Esophagus (tissue), 2 donors: ENCODE measurements at regions not wholly inside any gene's neighbourhood (a gene's known extent, or its start where the extent isn't known, plus 50 kb on each side); places are given as distances from the start of the nearest gene placed in this dataset.

Experiments
- H3K27ac ChIP-seq, 2 donors: one replicate each; pipeline ENCODE4 v1.5.1; 2013; ENCODE audit warnings: low read depth in 2 of 2, mild to moderate bottlenecking in 2 of 2, inconsistent platforms in 1 of 2, low read length in 1 of 2, moderate library complexity in 1 of 2
- H3K27me3 ChIP-seq, 2 donors: one replicate each; pipeline ENCODE4 v1.6.1; 2013; ENCODE audit warnings: low read length in 2 of 2, control low read depth in 1 of 2, mild to moderate bottlenecking in 1 of 2; ENCODE audit not compliant: insufficient read depth in 2 of 2, control insufficient read depth in 1 of 2
- H3K36me3 ChIP-seq, 2 donors: one replicate each; pipeline ENCODE4 v1.6.1; 2013; ENCODE audit warnings: low read length in 1 of 2; ENCODE audit not compliant: control insufficient read depth in 2 of 2, insufficient read depth in 2 of 2
- H3K4me1 ChIP-seq, 2 donors: one replicate each; pipeline ENCODE4 v1.6.1; 2013; ENCODE audit warnings: low read length in 1 of 2; ENCODE audit not compliant: control insufficient read depth in 2 of 2, insufficient read depth in 2 of 2
- H3K4me3 ChIP-seq, 2 donors: one replicate each; pipeline ENCODE4 v1.5.1; 2013; ENCODE audit warnings: low read length in 2 of 2, mild to moderate bottlenecking in 2 of 2, low read depth in 1 of 2, moderate library complexity in 1 of 2
- H3K9me3 ChIP-seq, 2 donors: one replicate each; pipeline ENCODE4 v1.6.1; 2013; ENCODE audit warnings: mild to moderate bottlenecking in 2 of 2, low read depth in 1 of 2, low read length in 1 of 2, moderate library complexity in 1 of 2; ENCODE audit not compliant: control insufficient read depth in 2 of 2, insufficient read depth in 1 of 2
- WGBS, 2 donors: extraction: QIAGEN DNeasy Blood & Tissue Kit; methylation state at CpG; one replicate each; pipeline ENCODE4 v1.1.7; 2013; 5-methylcytosine and 5-hydroxymethylcytosine counted together
- donor health status: healthy with polysubstance abuse.
- donor health status: Bipolar disorder and iron deficiency.

GRCh38 chr11:119550053-119550752 is 127.2 kb upstream of the THY1 start:
- 37 to 42% methylated on average over 2 of the region's 2 CpGs for WGBS, 2 donors

GRCh38 chr11:119547511-119547910 is 124.5 kb upstream of the THY1 start:
- Histone ChIP-seq H3K27me3 (no peaks in the 10 kb centered on the region), H3K9me3 (no peaks in the 10 kb centered on the region), H3K27ac (no peak overlapping the region), H3K4me3 (no peak overlapping the region), H3K4me1 (no peaks in the 10 kb centered on the region), H3K36me3 (no peaks in the 10 kb centered on the region)
- WGBS, 2 donors, result 78 to 94% methylated on average over 5 of the region's 5 CpGs

More at GRCh38 chr11:119550053-119550752, 127.2 kb upstream of the THY1 start:
- H3K4me3 ChIP-seq, result no peak overlapping the region
- no peaks in the 10 kb centered on the region for H3K36me3 ChIP-seq
- peak overlapping the region; percentile 49 to 54 for H3K27ac ChIP-seq
- H3K27me3 ChIP-seq, result no peaks in the 10 kb centered on the region
- H3K4me1 ChIP-seq, result no peaks in the 10 kb centered on the region
- H3K9me3 ChIP-seq, result no peaks in the 10 kb centered on the region

DNA sequence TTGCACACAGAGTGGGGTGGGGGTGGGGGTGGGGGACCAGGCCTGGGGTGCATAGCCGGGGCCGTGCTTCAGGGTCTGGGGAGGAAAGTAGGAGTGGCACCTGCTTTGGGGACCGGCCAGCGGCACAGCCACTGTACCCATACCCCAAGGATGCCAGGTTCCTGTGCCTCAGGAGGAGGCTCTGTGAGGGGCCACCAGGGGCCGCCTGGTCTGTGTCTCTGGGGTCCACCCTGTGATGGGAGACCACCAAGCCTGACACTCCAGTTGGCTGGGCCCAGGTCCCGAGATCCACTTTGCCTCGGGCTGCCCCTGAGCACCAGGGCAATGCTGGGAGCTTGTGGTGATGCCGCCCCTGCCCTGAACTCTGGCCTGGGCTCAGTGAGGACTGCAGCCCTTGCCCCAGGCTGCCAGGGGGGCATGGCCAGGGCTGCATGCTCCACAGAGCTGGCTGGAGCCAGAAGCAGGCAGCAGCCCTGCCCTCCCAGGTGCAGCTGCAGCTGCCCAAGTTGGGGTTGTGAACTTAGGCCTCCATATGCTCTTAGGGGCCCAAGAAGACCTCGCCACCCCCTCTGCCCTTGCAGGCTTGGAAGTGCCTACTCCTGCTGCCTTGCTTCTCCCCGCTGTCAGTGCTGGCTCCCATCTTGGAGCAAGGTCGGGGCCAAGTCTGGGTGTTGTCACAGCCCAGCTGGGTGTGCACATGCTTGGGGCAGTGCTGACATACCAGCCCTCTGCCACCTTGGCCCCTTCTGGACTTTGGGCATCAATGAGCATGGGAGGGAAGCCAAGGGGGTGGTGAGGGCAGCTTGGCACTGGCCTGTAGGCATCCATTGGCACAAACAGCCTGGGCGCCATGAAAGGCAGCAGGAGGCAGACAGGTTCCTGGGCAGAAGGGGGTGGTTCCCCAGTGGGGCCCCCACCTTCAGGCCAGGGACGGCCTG is 123.3 kb upstream of the THY1 start:
- Histone ChIP-seq H3K4me1 (no peaks in the 10 kb centered on the region), H3K9me3 (no peaks in the 10 kb centered on the region), H3K4me3 (no peak overlapping the region), H3K27me3 (no peaks in the 10 kb centered on the region), H3K27ac (no peak overlapping the region), H3K36me3 (no peaks in the 10 kb centered on the region)
- WGBS, 2 donors, result 86 to 92% methylated on average over 13 of the region's 13 CpGs

DNA sequence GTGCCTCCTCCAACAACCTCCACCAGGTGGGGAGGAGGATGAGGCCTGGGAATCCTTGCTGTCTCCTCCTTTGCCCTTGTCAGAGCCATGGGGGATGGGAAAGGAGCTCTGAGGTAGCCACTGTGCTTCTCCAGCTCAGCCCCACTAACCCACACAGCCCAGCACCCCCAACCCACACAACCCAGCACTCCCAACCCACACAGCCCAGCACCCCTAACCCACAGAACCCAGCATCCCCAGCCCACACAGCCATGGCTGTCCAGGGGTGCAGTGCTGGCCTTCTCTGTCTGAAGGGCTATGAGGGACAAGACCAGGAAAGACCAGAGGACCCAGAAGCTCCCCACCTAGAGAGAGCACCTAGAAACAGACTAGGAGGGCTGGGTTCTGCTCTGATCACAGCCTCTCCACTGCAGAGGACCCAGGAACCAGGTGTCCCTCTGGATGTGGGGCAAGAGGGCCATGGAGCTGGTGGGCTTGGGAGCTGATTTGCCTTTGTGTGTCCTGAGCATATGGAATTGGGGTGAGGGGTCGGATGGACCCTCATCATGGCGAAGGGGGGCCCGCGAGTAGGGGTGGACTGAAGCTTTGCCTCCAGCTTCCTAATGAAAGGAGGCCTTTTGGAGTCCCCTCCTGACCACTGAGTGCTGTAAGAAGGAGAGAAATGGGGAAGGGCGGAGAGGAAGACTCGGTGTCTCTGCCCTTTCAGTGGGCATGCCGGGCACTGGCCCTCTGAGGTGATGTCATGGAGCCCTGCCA is 117.6 kb upstream of the THY1 start:
- 89 to 95% methylated on average over 7 of the region's 7 CpGs for WGBS, 2 donors
- Histone ChIP-seq H3K4me1 (no peaks in the 10 kb centered on the region), H3K27ac (no peak overlapping the region), H3K9me3 (no peaks in the 10 kb centered on the region), H3K36me3 (no peaks in the 10 kb centered on the region), H3K27me3 (no peaks in the 10 kb centered on the region), H3K4me3 (no peak overlapping the region)

GRCh38 chr11:119539583-119539982 is 116.6 kb upstream of the THY1 start:
- H3K36me3 ChIP-seq, result no peaks in the 10 kb centered on the region
- 90 to 93% methylated on average over 4 of the region's 4 CpGs for WGBS, 2 donors
- H3K27ac ChIP-seq, result no peak overlapping the region
- H3K4me3 ChIP-seq, result no peak overlapping the region
- H3K9me3 ChIP-seq, result no peaks in the 10 kb centered on the region
- H3K27me3 ChIP-seq, result no peaks in the 10 kb centered on the region
- no peaks in the 10 kb centered on the region for H3K4me1 ChIP-seq

- no peaks in the 10 kb centered on the region for H3K4me1 ChIP-seq
- 84 to 86% methylated on average over 2 of the region's 2 CpGs for WGBS, 2 donors
- no peaks in the 10 kb centered on the region for H3K9me3 ChIP-seq
Measured at GRCh38 chr11:119538753-119539152, 115.8 kb upstream of the THY1 start.

DNA sequence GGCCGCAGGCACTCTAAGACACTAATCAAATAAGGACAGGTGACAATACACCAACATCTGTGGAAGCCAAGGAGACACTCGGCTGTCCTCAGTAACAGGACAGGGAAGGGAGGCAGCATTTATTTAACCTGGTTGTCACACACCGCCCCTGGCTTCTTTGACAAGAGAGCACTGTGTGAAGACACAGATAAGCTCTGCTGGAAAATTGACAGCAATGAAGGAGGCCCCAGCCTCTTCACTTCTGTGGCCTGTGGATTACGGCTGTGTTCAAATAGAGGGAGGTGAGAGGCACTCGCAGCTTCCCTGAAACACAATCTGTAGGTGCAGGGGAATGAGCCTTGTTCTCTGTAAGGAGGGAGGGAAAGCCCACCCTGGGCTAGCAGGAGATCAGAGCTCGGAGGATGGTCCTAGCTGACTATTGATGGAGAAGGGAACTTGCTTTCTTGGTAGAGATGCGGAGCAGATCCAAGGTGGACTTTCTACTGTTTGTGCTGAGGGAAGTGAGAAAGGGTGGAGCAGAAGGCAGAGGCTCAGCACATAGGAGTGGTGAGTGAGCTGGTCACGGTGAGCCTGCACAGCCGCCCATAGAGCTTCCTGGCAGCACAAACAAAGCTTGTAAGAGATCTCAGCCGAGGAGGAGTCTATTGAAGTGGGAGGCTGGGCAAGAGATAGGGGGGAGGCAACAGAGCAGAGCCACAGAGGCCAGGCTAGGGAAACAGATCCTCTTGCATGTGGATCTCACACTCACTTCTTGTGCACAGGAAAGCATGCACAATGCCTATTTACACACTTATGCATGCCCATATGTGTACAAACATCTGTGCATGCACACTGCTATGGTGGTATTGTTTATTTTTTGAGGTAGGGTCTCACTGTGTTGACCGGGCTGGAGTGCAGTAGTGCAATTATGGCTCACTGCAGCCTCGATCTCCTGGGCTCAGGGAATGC is 114.6 kb upstream of the THY1 start:
- Histone ChIP-seq H3K9me3 (no peaks in the 10 kb centered on the region), H3K27ac (no peak overlapping the region), H3K36me3 (no peaks in the 10 kb centered on the region), H3K27me3 (no peaks in the 10 kb centered on the region), H3K4me3 (no peak overlapping the region), H3K4me1 (no peaks in the 10 kb centered on the region)
- WGBS, 2 donors, result 49 to 51% methylated on average over 12 of the region's 12 CpGs

More at GRCh38 chr11:119538753-119539152, 115.8 kb upstream of the THY1 start:
- H3K27me3 ChIP-seq, result no peaks in the 10 kb centered on the region
- no peak overlapping the region for H3K4me3 ChIP-seq
- no peaks in the 10 kb centered on the region for H3K36me3 ChIP-seq
- no peak overlapping the region for H3K27ac ChIP-seq

- Histone ChIP-seq H3K4me3 (no peak overlapping the region), H3K36me3 (no peaks in the 10 kb centered on the region), H3K27ac (no peak overlapping the region), H3K9me3 (no peaks in the 10 kb centered on the region), H3K27me3 (no peaks in the 10 kb centered on the region), H3K4me1 (no peaks in the 10 kb centered on the region)
- 72 to 83% methylated on average over 6 of the region's 6 CpGs for WGBS, 2 donors
Measured at GRCh38 chr11:119536801-119537200, 113.8 kb upstream of the THY1 start.
